PC-9 (cell line): ENCODE measurements at regions not wholly inside any gene's neighbourhood (a gene's known extent, or its start where the extent isn't known, plus 50 kb on each side); places are given as distances from the start of the nearest gene placed in this dataset.

Experiments
- BruUV-seq: library from RNA; stranded (reverse); fragments of 400-500 nt; replicated peaks from 2 replicates; lab custom pipeline; 2021; lab: Mats Ljungman, UMichigan
- CTCF ChIA-PET: fragments of 300-600 bp; sonication (Branson Sonifier 250); formaldehyde crosslinking; loops from one replicate; lab custom pipeline; 2022; ENCODE audit warnings: antibody characterized with exemption; lab: Charles Lee
- POLR2A ChIA-PET: fragments of 300-600 bp; sonication (Branson Sonifier 250); formaldehyde crosslinking; loops from one replicate; lab custom pipeline; 2022; ENCODE audit warnings: antibody characterized with exemption; ENCODE audit not compliant: unreplicated experiment; lab: Charles Lee
- DNase-seq, 2 experiments: peaks; one replicate each; pipeline versions ENCODE4 v3.0.0 to v3.0.0-alpha.2; 2015 to 2022; ENCODE audit warnings: mixed read lengths in 1 of 2
- H2AFZ ChIP-seq: fragments of 200-600 bp; sonication (generic); 2 replicates; pipeline ENCODE4 v1.8.1; 2017; ENCODE audit warnings: antibody characterized with exemption
- H3F3A ChIP-seq: fragments of 200-600 bp; sonication (generic); 2 replicates; pipeline ENCODE4 v1.8.1; 2017; ENCODE audit warnings: antibody characterized with exemption, mild to moderate bottlenecking, low read depth; ENCODE audit not compliant: insufficient read depth
- H3K27ac ChIP-seq: fragments of 200-600 bp; sonication (generic); 2 replicates; pipeline ENCODE4 v1.6.1; 2016; ENCODE audit warnings: mixed run types
- H3K27me3 ChIP-seq: fragments of 200-600 bp; sonication (generic); 2 replicates; pipeline ENCODE4 v1.6.1; 2016; ENCODE audit warnings: low read depth, mixed run types; ENCODE audit not compliant: insufficient read depth
- H3K36me3 ChIP-seq: fragments of 200-600 bp; sonication (generic); 2 replicates; pipeline ENCODE4 v1.6.1; 2016; ENCODE audit warnings: low read depth, mixed run types
- H3K4me1 ChIP-seq: fragments of 200-600 bp; sonication (generic); replicated peaks from 2 replicates; pipeline ENCODE4 v1.6.1; 2016; ENCODE audit warnings: mixed run types; ENCODE audit not compliant: insufficient read depth
- H3K4me2 ChIP-seq: fragments of 200-600 bp; sonication (generic); 2 replicates; pipeline ENCODE4 v1.6.1; 2017; ENCODE audit warnings: mixed run types
- H3K4me3 ChIP-seq: fragments of 200-600 bp; sonication (generic); 2 replicates; pipeline ENCODE4 v1.6.1; 2016; ENCODE audit warnings: mixed run types
- H3K79me2 ChIP-seq: fragments of 200-600 bp; sonication (generic); 2 replicates; pipeline ENCODE4 v1.6.1; 2017; ENCODE audit warnings: low read depth, mixed run types
- H3K9me2 ChIP-seq: fragments of 200-600 bp; sonication (generic); 2 replicates; pipeline ENCODE4 v1.8.1; 2017; ENCODE audit warnings: mild to moderate bottlenecking; ENCODE audit not compliant: insufficient read depth
- H3K9me3 ChIP-seq: fragments of 200-600 bp; sonication (generic); 2 replicates; pipeline ENCODE4 v1.8.1; 2016; ENCODE audit warnings: low read depth; ENCODE audit not compliant: insufficient read depth
- H4K20me1 ChIP-seq: fragments of 200-600 bp; sonication (generic); 2 replicates; pipeline ENCODE4 v1.8.1; 2017; ENCODE audit not compliant: insufficient read depth
- EZH2 ChIP-seq: fragments of 200-600 bp; sonication (generic); IDR thresholded peaks from 2 replicates; pipeline ENCODE4 v1.8.0; 2017; ENCODE audit warnings: antibody characterized with exemption, low read depth
- intact Hi-C: fragments of 100-400 bp; cut with micrococcal nuclease; formaldehyde crosslinking; loops from one replicate; pipeline ENCODE4 v1.10.0; 2022; ENCODE audit not compliant: unreplicated experiment
- TF ChIP-seq, protein P1 (sequence below): fragments of 200-600 bp; sonication (generic); conservative IDR thresholded peaks from 2 replicates; pipeline ENCODE4 v1.6.1; 2017; ENCODE audit warnings: mixed run types, antibody characterized with exemption, mild to moderate bottlenecking, moderate library complexity

DNA sequence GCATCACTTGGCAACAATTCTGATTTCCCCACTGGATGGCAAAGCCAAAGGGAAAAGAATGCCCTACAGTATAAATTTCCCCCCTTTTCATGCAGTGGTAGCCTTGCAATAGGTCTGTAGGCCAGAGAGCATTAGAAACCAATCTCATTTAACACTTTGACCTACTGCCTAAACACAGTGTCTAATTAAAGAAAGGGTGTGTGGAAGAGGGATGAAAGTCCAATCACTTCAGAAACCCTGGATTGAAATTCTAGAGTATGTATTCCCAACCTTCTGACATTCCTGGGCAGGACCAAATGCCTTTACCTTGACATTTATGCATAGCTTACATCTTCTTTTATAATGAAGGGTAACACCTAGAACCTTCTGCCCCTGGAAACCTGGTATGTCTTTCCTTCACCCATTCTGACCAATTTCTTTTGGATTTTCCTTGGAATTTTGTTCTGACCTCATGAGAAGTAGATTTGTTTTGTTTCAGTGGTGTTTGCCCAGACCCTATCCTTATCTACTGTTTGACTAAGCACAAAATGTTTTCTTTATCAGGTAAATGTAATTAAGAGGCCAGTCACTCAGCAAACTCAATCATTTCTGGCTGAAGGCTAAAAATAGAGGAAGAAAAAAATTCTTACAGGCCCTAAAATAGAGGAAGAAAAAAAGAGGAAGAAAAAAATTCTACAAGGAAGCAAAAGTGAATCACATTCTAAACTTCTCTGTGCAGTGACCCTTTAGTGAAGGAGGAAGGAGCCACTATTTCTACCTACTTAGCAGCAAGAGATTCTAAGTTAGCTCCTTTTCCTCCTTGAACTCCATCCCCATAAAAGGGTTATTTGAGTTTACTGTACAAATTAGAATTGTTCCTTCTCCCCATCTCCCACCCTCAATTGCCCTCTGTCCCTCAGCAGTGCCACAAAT, 129.5 kb upstream of the DSCAM start:
- TF ChIP-seq, protein P1, sequence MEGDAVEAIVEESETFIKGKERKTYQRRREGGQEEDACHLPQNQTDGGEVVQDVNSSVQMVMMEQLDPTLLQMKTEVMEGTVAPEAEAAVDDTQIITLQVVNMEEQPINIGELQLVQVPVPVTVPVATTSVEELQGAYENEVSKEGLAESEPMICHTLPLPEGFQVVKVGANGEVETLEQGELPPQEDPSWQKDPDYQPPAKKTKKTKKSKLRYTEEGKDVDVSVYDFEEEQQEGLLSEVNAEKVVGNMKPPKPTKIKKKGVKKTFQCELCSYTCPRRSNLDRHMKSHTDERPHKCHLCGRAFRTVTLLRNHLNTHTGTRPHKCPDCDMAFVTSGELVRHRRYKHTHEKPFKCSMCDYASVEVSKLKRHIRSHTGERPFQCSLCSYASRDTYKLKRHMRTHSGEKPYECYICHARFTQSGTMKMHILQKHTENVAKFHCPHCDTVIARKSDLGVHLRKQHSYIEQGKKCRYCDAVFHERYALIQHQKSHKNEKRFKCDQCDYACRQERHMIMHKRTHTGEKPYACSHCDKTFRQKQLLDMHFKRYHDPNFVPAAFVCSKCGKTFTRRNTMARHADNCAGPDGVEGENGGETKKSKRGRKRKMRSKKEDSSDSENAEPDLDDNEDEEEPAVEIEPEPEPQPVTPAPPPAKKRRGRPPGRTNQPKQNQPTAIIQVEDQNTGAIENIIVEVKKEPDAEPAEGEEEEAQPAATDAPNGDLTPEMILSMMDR: no peak
- no peak for TF ChIP-seq EZH2
- POLR2A ChIA-PET: no interaction called here
- Histone ChIP-seq H3F3A (no peaks in the 10 kb centered on the region), H2AFZ (no peak overlapping the region), H3K36me3 (no peaks in the 10 kb centered on the region), H3K4me2 (no peak overlapping the region), H3K4me3 (no peak overlapping the region), H3K4me1 (no peaks in the 10 kb centered on the region), H3K9me3 (no peaks in the 10 kb centered on the region), H3K9me2 (no peaks in the 10 kb centered on the region), H3K79me2 (no peaks in the 10 kb centered on the region), H4K20me1 (no peaks in the 10 kb centered on the region), H3K27ac (no peak overlapping the region), H3K27me3 (no peaks in the 10 kb centered on the region)
- intact Hi-C loops: no loop called here
- no TSS peak for BruUV-seq
- CTCF ChIA-PET: no interaction called here
- DNase-seq: no peak

DNA sequence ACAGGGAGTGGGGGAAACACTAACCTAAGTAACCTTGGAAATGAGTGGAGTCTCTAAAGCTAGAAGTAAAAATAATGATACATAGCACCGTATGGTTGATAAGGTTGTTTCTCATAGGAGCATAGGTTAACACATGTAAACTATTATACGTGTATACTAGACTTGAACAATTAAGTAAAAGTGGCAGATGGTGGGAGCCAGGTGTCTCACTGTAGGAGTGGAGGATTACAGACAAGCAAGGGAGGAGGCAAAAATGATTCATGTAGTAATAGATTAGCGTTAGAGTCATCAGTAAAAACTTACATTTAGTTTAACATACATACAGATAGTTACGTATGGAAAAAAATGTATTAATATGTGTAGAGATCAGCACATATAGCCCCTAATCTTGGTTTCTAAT, 138.4 kb upstream of the DSCAM start:
- no peaks in the 10 kb centered on the region for H3K4me1 ChIP-seq
- CTCF ChIA-PET: no interaction called here
- H3K27ac ChIP-seq: no peak overlapping the region
- H3K79me2 ChIP-seq: no peaks in the 10 kb centered on the region
- intact Hi-C loops: no loop called here
- no peaks in the 10 kb centered on the region for H3F3A ChIP-seq
- H3K9me2 ChIP-seq: no peaks in the 10 kb centered on the region
- no peak overlapping the region for H3K4me2 ChIP-seq
- no peaks in the 10 kb centered on the region for H3K36me3 ChIP-seq
- no peaks in the 10 kb centered on the region for H3K27me3 ChIP-seq
- no peaks in the 10 kb centered on the region for H3K9me3 ChIP-seq
- no peak overlapping the region for H3K4me3 ChIP-seq
- TF ChIP-seq, protein P1: no peak
- TF ChIP-seq EZH2: no peak
- POLR2A ChIA-PET: no interaction called here
- DNase-seq: no peak
- no peak overlapping the region for H2AFZ ChIP-seq
- no TSS peak for BruUV-seq
- no peaks in the 10 kb centered on the region for H4K20me1 ChIP-seq

DNA sequence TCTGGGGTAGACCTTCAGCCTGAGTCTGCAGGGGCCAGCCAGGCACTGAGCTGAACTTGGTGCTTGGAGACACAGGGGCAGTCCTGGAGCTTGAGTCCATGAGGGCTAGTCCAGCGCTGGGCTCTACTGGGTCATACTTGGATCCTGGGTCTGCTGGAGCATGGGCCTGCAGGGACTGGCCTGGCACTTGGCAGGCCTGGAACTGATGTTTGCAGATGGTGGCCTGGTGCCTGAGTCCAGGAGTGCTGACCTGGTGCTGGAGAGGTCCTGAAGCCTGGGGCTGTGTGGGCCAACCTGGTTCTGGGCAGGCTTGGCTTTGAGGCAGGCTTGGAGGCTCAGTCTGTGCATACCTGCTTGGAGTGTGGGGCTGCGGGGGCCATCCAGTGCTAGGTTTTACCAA, 143.4 kb upstream of the DSCAM start:
- H3K4me1 ChIP-seq: no peaks in the 10 kb centered on the region
- intact Hi-C loops: no loop called here
- no peaks in the 10 kb centered on the region for H3K27me3 ChIP-seq
- H3K27ac ChIP-seq: no peak overlapping the region
- no peak overlapping the region for H2AFZ ChIP-seq
- CTCF ChIA-PET: no interaction called here
- H3K4me2 ChIP-seq: no peak overlapping the region
- H3K79me2 ChIP-seq: no peaks in the 10 kb centered on the region
- H4K20me1 ChIP-seq: no peaks in the 10 kb centered on the region
- DNase-seq: no peak
- H3K4me3 ChIP-seq: no peak overlapping the region
- no peaks in the 10 kb centered on the region for H3K9me2 ChIP-seq
- TF ChIP-seq, protein P1: no peak
- no peak for TF ChIP-seq EZH2
- POLR2A ChIA-PET: no interaction called here
- no peaks in the 10 kb centered on the region for H3F3A ChIP-seq
- H3K36me3 ChIP-seq: no peaks in the 10 kb centered on the region
- no TSS peak for BruUV-seq
- H3K9me3 ChIP-seq: no peaks in the 10 kb centered on the region
